ENCODE measurements at regions not wholly inside any gene's neighbourhood (a gene's known extent, or its start where the extent isn't known, plus 50 kb on each side); places are given as distances from the start of the nearest gene placed in this dataset.

GRCh38 chr11:122232985-122233384, 117.0 kb upstream of the BLID start:
- TF ChIP-seq EZH2 (IDR thresholded peaks at IDR 0.05; ENCODE audit: insufficient read depth, low read length) (no peak), CTCF (IDR thresholded peaks at IDR 0.05; ENCODE audit: insufficient read depth, low read depth, low read length) (no peak)

Measured in astrocyte (in vitro differentiated cells and primary cell).